WERI-Rb-1 (cell line): ENCODE measurements at regions not wholly inside any gene's neighbourhood (a gene's known extent, or its start where the extent isn't known, plus 50 kb on each side); places are given as distances from the start of the nearest gene placed in this dataset.
"Not testable (repeated sequence)": the region's sequence is repeated elsewhere in the genome, so short reads cannot be mapped to it uniquely, and the experiment has no call there.

ENCODE experiments used
- DNase-seq: peaks from one replicate; pipeline ENCODE4 v3.0.0-alpha.2; 2020
- H3K27ac ChIP-seq: fragments of 250-450 bp; sonication (Bioruptor Pico); 2 replicates; pipeline ENCODE4 v1.5.1; 2020; ENCODE audit warnings: mild to moderate bottlenecking, moderate library complexity
- H3K27me3 ChIP-seq: fragments of 250-450 bp; sonication (Bioruptor Pico); 2 replicates; pipeline ENCODE4 v1.5.1; 2021; ENCODE audit warnings: mild to moderate bottlenecking, low read depth, moderate library complexity; ENCODE audit not compliant: insufficient read depth, severe bottlenecking
- H3K36me3 ChIP-seq: fragments of 250-450 bp; sonication (Bioruptor Pico); 2 replicates; pipeline ENCODE4 v1.5.1; 2020; ENCODE audit warnings: mild to moderate bottlenecking, moderate library complexity
- H3K4me3 ChIP-seq: 2 replicates; pipeline ENCODE4 v1.5.1; 2011; ENCODE audit warnings: low read depth, mild to moderate bottlenecking, control low read depth, low read length
- H3K9me3 ChIP-seq: fragments of 250-450 bp; sonication (Bioruptor Pico); 2 replicates; pipeline ENCODE4 v1.5.1; 2021; ENCODE audit warnings: mild to moderate bottlenecking, moderate library complexity; ENCODE audit not compliant: severe bottlenecking
- TF ChIP-seq, protein P1 (sequence below): IDR thresholded peaks from 2 replicates; pipeline ENCODE4 v1.5.1; 2011; ENCODE audit warnings: low read depth, mild to moderate bottlenecking, control low read depth, inconsistent platforms, low read length

DNA sequence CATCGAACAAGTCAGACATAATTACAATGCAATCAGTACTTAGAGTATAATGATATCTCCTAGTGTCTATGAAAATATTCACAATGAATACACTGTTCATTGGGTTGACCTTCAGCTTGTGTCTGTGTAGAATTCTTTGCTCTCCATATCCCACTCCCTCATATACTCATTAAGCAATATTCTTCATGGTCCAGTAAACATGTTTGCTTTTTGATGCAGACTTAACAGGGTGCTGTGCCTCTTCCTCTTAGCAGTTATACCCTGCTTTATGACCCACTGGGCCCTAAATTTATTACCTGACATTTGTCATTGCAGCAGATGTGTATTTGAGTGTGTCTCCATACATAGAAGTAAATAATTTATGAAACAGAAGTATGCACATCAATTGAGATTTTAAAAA, 352.5 kb upstream of the CCDC179 start:
- H3K27ac ChIP-seq: no peak overlapping the region
- no peaks in the 10 kb centered on the region for H3K9me3 ChIP-seq
- no peaks in the 10 kb centered on the region for H3K27me3 ChIP-seq
- TF ChIP-seq, protein P1, sequence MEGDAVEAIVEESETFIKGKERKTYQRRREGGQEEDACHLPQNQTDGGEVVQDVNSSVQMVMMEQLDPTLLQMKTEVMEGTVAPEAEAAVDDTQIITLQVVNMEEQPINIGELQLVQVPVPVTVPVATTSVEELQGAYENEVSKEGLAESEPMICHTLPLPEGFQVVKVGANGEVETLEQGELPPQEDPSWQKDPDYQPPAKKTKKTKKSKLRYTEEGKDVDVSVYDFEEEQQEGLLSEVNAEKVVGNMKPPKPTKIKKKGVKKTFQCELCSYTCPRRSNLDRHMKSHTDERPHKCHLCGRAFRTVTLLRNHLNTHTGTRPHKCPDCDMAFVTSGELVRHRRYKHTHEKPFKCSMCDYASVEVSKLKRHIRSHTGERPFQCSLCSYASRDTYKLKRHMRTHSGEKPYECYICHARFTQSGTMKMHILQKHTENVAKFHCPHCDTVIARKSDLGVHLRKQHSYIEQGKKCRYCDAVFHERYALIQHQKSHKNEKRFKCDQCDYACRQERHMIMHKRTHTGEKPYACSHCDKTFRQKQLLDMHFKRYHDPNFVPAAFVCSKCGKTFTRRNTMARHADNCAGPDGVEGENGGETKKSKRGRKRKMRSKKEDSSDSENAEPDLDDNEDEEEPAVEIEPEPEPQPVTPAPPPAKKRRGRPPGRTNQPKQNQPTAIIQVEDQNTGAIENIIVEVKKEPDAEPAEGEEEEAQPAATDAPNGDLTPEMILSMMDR: no peak
- H3K4me3 ChIP-seq: no peak overlapping the region
- no peak for DNase-seq
- H3K36me3 ChIP-seq: no peaks in the 10 kb centered on the region

DNA sequence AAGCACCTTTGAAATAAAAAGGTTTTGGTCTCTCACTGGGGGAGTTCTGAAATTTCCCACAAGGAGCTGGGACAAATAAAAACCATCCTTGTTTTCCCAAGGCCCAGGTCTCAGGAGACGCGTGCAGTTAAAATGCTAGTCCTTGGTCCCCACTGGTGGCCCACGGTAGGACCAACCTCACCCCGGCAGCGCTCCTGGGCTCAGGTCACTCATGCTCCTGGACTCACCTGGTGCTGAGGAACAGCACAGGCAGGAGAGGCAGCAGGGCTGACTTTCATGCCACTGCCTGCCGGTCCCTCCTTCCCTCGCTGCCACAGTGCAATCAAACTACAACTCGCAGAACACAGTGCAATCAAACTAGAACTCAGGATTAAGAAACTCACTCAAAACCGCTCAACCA, 356.8 kb upstream of the CCDC179 start:
- H3K36me3 ChIP-seq: no peaks in the 10 kb centered on the region
- no peak for DNase-seq
- H3K9me3 ChIP-seq: no peaks in the 10 kb centered on the region
- H3K27me3 ChIP-seq: no peaks in the 10 kb centered on the region
- H3K4me3 ChIP-seq: no peak overlapping the region
- no peak overlapping the region for H3K27ac ChIP-seq
- TF ChIP-seq, protein P1: no peak

DNA sequence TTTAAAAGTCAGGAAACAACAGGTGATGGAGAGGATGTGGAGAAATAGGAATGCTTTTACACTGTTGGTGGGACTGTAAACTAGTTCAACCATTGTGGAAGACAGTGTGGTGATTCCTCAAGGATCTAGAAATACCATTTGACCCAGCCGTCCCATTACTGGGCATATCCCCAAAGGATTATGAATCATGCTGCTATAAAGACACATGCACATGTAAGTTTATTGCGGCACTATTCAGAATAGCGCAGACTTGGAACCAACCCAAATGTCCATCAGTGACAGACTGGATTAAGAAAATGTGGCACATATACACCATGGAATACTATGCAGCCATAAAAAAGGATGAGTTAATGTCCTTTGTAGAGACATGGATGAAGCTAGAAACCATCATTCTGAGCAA, 359.8 kb upstream of the CCDC179 start:
- not testable (repeated sequence) for H3K27me3 ChIP-seq, H3K36me3 ChIP-seq, H3K9me3 ChIP-seq, H3K4me3 ChIP-seq, H3K27ac ChIP-seq, DNase-seq

DNA sequence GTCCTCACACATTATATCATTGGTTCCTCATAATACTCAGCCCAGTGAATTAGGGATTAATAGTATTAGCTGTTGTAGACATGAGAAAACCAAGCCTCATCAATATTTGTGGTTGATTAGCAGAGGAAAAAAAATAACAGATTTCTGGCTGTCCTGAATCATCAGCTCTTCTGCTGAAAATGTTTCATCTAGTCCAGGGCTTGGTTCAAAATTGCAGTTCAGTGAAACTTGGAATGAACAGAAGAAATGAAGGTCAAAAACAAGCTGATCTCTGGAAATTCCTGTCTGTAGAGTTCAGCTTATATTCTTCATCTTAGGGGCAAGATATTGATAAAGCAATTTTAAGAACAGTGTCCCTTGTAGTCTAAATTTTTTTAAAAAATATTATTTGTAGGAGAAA, 361.1 kb upstream of the CCDC179 start:
- H3K4me3 ChIP-seq: no peak overlapping the region
- no peak for DNase-seq
- no peaks in the 10 kb centered on the region for H3K9me3 ChIP-seq
- H3K27me3 ChIP-seq: no peaks in the 10 kb centered on the region
- TF ChIP-seq, protein P1: no peak
- no peaks in the 10 kb centered on the region for H3K36me3 ChIP-seq
- no peak overlapping the region for H3K27ac ChIP-seq

DNA sequence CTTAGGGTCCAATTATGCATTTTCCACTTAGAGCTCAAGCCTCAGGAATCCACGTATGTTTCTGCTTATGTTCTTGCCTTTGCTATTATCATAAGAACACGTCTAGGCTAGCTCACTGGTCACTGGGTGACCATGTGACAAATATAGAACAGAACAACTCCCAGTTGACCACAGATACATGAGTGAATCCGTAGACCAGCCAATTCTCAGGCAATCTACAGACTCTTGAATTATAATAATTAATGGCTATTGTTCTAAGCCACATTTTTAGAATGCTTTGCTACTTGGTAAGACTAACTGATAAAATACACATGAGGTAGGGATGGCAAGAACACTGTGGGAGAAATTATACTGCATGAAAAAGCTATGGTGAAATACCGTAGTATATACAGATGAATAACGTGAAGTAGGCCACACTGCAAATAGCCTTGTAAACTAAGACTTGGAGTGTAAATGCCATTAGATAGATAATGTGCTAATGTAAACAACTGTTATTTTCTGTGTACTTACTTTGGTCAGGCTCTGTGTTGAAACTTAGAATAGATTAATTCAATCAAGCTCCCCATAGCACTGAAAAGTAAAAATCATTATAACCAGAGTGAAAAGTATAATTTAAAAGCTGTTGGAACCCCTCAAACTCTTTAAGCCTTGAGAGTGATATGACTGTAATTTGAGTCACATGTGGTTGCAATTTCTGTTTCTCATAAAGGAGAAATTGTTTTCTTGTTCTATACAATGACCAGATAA, 366.2 kb upstream of the CCDC179 start:
- H3K4me3 ChIP-seq: no peak overlapping the region
- TF ChIP-seq, protein P1: no peak
- no peaks in the 10 kb centered on the region for H3K9me3 ChIP-seq
- DNase-seq: no peak
- H3K27me3 ChIP-seq: no peaks in the 10 kb centered on the region
- no peaks in the 10 kb centered on the region for H3K36me3 ChIP-seq
- no peak overlapping the region for H3K27ac ChIP-seq

DNA sequence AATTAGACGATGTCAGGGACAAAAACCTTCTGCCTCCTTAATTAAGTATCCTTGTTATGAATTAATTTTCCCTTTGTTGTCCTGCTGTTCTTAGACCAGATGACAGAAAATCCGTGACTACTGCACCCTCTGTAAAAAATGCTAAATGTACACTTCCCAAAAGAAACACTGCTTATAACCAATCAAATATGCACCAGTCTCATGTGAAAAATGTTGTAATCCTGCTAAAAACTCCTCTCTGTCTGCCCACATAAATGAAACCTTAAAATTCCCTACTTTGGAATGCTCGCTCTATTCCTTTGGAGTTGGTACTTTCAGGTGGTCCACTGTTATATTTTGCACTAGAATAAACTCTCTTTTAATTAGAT, 366.8 kb upstream of the CCDC179 start:
- Histone ChIP-seq H3K4me3 (no peak overlapping the region), H3K36me3 (no peaks in the 10 kb centered on the region), H3K27ac (no peak overlapping the region), H3K27me3 (no peaks in the 10 kb centered on the region), H3K9me3 (no peaks in the 10 kb centered on the region)
- DNase-seq: no peak
- TF ChIP-seq, protein P1: no peak
